ENCODE measurements at regions not wholly inside any gene's neighbourhood (a gene's known extent, or its start where the extent isn't known, plus 50 kb on each side); places are given as distances from the start of the nearest gene placed in this dataset.

- Histone ChIP-seq H3K4me1 (ENCODE audit: insufficient read depth) (no peaks in the 10 kb centered on the region), H3K9me3 (no peaks in the 10 kb centered on the region), H3K4me3 (no peak overlapping the region), H3K27me3 (no peaks in the 10 kb centered on the region), H3K36me3 (no peaks in the 10 kb centered on the region), H3K27ac (no peak overlapping the region)
- intact Hi-C loops (cut with DNase I), result no loop called here
- TF ChIP-seq CTCF (IDR thresholded peaks at IDR 0.05) (no peak), EP300 (IDR thresholded peaks at IDR 0.05) (no peak), POLR2A (IDR thresholded peaks at IDR 0.05) (no peak)
- 10 to 15% (median 15%) methylated on average over 3 of the region's 3 CpGs for WGBS, 3 donors
- no peak for DNase-seq
These were observed 573.8 kb upstream of the CDH9 start for GRCh38 chr5:27612161-27612560.

GRCh38 chr5:27608992-27609391, 570.6 kb upstream of the CDH9 start:
- intact Hi-C loops (cut with DNase I), result no loop called here
- no peak for DNase-seq
- H3K36me3 ChIP-seq, result no peaks in the 10 kb centered on the region
- WGBS, 3 donors, result 89 to 95% (median 91%) methylated on average over 3 of the region's 3 CpGs
- TF ChIP-seq CTCF (IDR thresholded peaks at IDR 0.05), result no peak
- TF ChIP-seq POLR2A (IDR thresholded peaks at IDR 0.05), result no peak
- no peak for TF ChIP-seq EP300 (IDR thresholded peaks at IDR 0.05)
- H3K9me3 ChIP-seq, result no peaks in the 10 kb centered on the region
- H3K4me3 ChIP-seq, result no peak overlapping the region
- no peaks in the 10 kb centered on the region for H3K27me3 ChIP-seq
- H3K4me1 ChIP-seq (ENCODE audit: insufficient read depth), result no peaks in the 10 kb centered on the region
- no peak overlapping the region for H3K27ac ChIP-seq

GRCh38 chr5:27598576-27598975, 560.2 kb upstream of the CDH9 start:
- DNase-seq, result no peak
- no peak overlapping the region for H3K27ac ChIP-seq
- no peaks in the 10 kb centered on the region for H3K9me3 ChIP-seq
- no peaks in the 10 kb centered on the region for H3K4me1 ChIP-seq (ENCODE audit: insufficient read depth)
- no peak overlapping the region for H3K4me3 ChIP-seq
- intact Hi-C loops (cut with DNase I), result no loop called here
- H3K27me3 ChIP-seq, result no peaks in the 10 kb centered on the region
- no peaks in the 10 kb centered on the region for H3K36me3 ChIP-seq
- TF ChIP-seq POLR2A (IDR thresholded peaks at IDR 0.05) (no peak), CTCF (IDR thresholded peaks at IDR 0.05) (no peak), EP300 (IDR thresholded peaks at IDR 0.05) (no peak)

GRCh38 chr5:27594141-27594540, 555.8 kb upstream of the CDH9 start:
- intact Hi-C loops (cut with DNase I), result no loop called here
- H3K27me3 ChIP-seq, result no peaks in the 10 kb centered on the region
- no peaks in the 10 kb centered on the region for H3K9me3 ChIP-seq
- TF ChIP-seq POLR2A (IDR thresholded peaks at IDR 0.05), result no peak
- TF ChIP-seq CTCF (IDR thresholded peaks at IDR 0.05), result no peak
- TF ChIP-seq EP300 (IDR thresholded peaks at IDR 0.05), result no peak
- H3K27ac ChIP-seq, result no peak overlapping the region
- H3K4me1 ChIP-seq (ENCODE audit: insufficient read depth), result no peaks in the 10 kb centered on the region
- H3K4me3 ChIP-seq, result no peak overlapping the region
- no peak for DNase-seq
- no peaks in the 10 kb centered on the region for H3K36me3 ChIP-seq
- WGBS, 3 donors, result 68 to 80% (median 68%) methylated on average over 2 of the region's 2 CpGs

- Histone ChIP-seq H3K4me1 (ENCODE audit: insufficient read depth) (no peaks in the 10 kb centered on the region), H3K9me3 (no peaks in the 10 kb centered on the region), H3K27ac (no peak overlapping the region), H3K36me3 (no peaks in the 10 kb centered on the region), H3K27me3 (no peaks in the 10 kb centered on the region), H3K4me3 (no peak overlapping the region)
- intact Hi-C loops (cut with DNase I), result no loop called here
- no peak for DNase-seq
- TF ChIP-seq EP300 (IDR thresholded peaks at IDR 0.05) (no peak), CTCF (IDR thresholded peaks at IDR 0.05) (no peak), POLR2A (IDR thresholded peaks at IDR 0.05) (no peak)
- WGBS, 3 donors, result 35 to 55% (median 44%) methylated on average over 1 of the region's 1 CpG
These were observed 553.8 kb upstream of the CDH9 start for GRCh38 chr5:27592231-27592630.

Data from ovary (tissue), 7 donors.